HEK293 (cell line): ENCODE measurements at regions not wholly inside any gene's neighbourhood (a gene's known extent, or its start where the extent isn't known, plus 50 kb on each side); places are given as distances from the start of the nearest gene placed in this dataset.

Experiments used
- CTCF ChIA-PET: fragments of 350-600 bp; formaldehyde crosslinking; extraction: SDS; loops from one replicate; lab custom pipeline; 2021; ENCODE audit warnings: antibody characterized with exemption; lab: Yijun Ruan, JAX
- POLR2A ChIA-PET: fragments of 300-600 bp; formaldehyde crosslinking; extraction: SDS; loops from one replicate; lab custom pipeline; 2020; ENCODE audit warnings: antibody characterized with exemption, inconsistent platforms; lab: Yijun Ruan, JAX
- H3K27ac ChIP-seq: fragments of 200-500 bp; sonication (Bioruptor generic); 2 replicates; pipeline ENCODE4 v1.5.1; 2014; ENCODE audit warnings: low read depth, low read length, control low read depth, inconsistent platforms; ENCODE audit errors: extremely low read depth
- H3K36me3 ChIP-seq, 2 experiments: fragments of 200-500 bp in 1 of 2; sonication (Bioruptor generic) in 1 of 2; 1 replicate in 1 of 2; 2 replicates in 1 of 2; pipeline ENCODE4 v1.5.1; 2014 to 2017; ENCODE audit warnings: inconsistent platforms in 2 of 2, low read length in 2 of 2; ENCODE audit not compliant: control insufficient read depth in 2 of 2, insufficient read depth in 1 of 2
- H3K4me1 ChIP-seq: fragments of 200-500 bp; sonication (Bioruptor generic); 2 replicates; pipeline ENCODE4 v1.5.1; 2014; ENCODE audit warnings: mild to moderate bottlenecking, low read length, inconsistent platforms; ENCODE audit not compliant: control insufficient read depth, insufficient read depth
- H3K4me3 ChIP-seq: 2 replicates; pipeline ENCODE4 v1.5.1; 2011; ENCODE audit warnings: low read depth, mild to moderate bottlenecking, control low read depth, low read length, moderate library complexity
- H3K9me3 ChIP-seq: fragments of 200-500 bp; sonication (Bioruptor generic); 2 replicates; pipeline ENCODE4 v1.5.1; 2014; ENCODE audit warnings: low read depth, low read length, inconsistent platforms; ENCODE audit not compliant: control insufficient read depth, insufficient read depth
- FEZF1 ChIP-seq: fragments of 450-650 bp; formaldehyde crosslinking; IDR thresholded peaks from 2 replicates; pipeline ENCODE4 v1.5.1; 2016; ENCODE audit warnings: missing biosample characterization, missing genetic modification characterization
- GLIS1 ChIP-seq: fragments of 450-650 bp; formaldehyde crosslinking; IDR thresholded peaks from 2 replicates; pipeline ENCODE4 v1.5.1; 2016; ENCODE audit warnings: missing biosample characterization, missing genetic modification characterization
- IKZF3 ChIP-seq: fragments of 450-650 bp; IDR thresholded peaks from 2 replicates; pipeline ENCODE4 v1.5.0; 2018; ENCODE audit warnings: missing biosample characterization, mild to moderate bottlenecking, missing genetic modification characterization, moderate library complexity
- KLF17 ChIP-seq: fragments of 450-650 bp; formaldehyde crosslinking; IDR thresholded peaks from 2 replicates; pipeline ENCODE4 v1.5.1; 2016; ENCODE audit warnings: missing biosample characterization, missing genetic modification characterization
- KLF7 ChIP-seq: fragments of 450-650 bp; formaldehyde crosslinking; IDR thresholded peaks from 2 replicates; pipeline ENCODE4 v1.5.1; 2016; ENCODE audit warnings: missing biosample characterization, missing genetic modification characterization, borderline replicate concordance
- SALL2 ChIP-seq: fragments of 450-650 bp; formaldehyde crosslinking; IDR thresholded peaks from 2 replicates; pipeline ENCODE4 v1.5.0; 2017; ENCODE audit warnings: missing biosample characterization, mild to moderate bottlenecking, missing genetic modification characterization, borderline replicate concordance
- SCRT2 ChIP-seq: fragments of 450-650 bp; formaldehyde crosslinking; IDR thresholded peaks from 2 replicates; pipeline ENCODE4 v1.5.1; 2016; ENCODE audit warnings: missing biosample characterization, missing genetic modification characterization
- YY1 ChIP-seq: fragments of 450-650 bp; formaldehyde crosslinking; IDR thresholded peaks from 2 replicates; pipeline ENCODE4 v1.5.1; 2018; ENCODE audit warnings: missing biosample characterization, missing genetic modification characterization
- ZBTB26 ChIP-seq: fragments of 450-650 bp; formaldehyde crosslinking; optimal IDR thresholded peaks from 2 replicates; pipeline ENCODE3; 2016; ENCODE audit warnings: missing biosample characterization, mild to moderate bottlenecking, missing genetic modification characterization
- ZBTB44 ChIP-seq: fragments of 450-650 bp; IDR thresholded peaks from 2 replicates; pipeline ENCODE4 v1.5.1; 2018; ENCODE audit warnings: missing biosample characterization, mild to moderate bottlenecking, missing genetic modification characterization
- ZBTB7A ChIP-seq: fragments of 450-650 bp; formaldehyde crosslinking; IDR thresholded peaks from 2 replicates; pipeline ENCODE4 v1.5.1; 2016; ENCODE audit warnings: low read depth, missing biosample characterization, missing genetic modification characterization
- ZNF10 ChIP-seq: fragments of 450-650 bp; formaldehyde crosslinking; IDR thresholded peaks from 2 replicates; pipeline ENCODE4 v1.5.1; 2017; ENCODE audit warnings: missing biosample characterization, missing genetic modification characterization
- ZNF24 ChIP-seq: fragments of 450-650 bp; formaldehyde crosslinking; IDR thresholded peaks from 2 replicates; pipeline ENCODE4 v1.5.1; 2016; ENCODE audit warnings: missing biosample characterization, missing genetic modification characterization
- ZNF362 ChIP-seq: fragments of 450-650 bp; formaldehyde crosslinking; IDR thresholded peaks from 2 replicates; pipeline ENCODE4 v1.5.1; 2016; ENCODE audit warnings: missing biosample characterization, missing genetic modification characterization
- ZNF37A ChIP-seq: fragments of 450-650 bp; IDR thresholded peaks from 2 replicates; pipeline ENCODE4 v1.5.1; 2018; ENCODE audit warnings: missing biosample characterization, missing genetic modification characterization
- ZNF518A ChIP-seq: fragments of 450-650 bp; formaldehyde crosslinking; conservative IDR thresholded peaks from 2 replicates; pipeline ENCODE4 v1.5.1; 2016; ENCODE audit warnings: low read depth, missing biosample characterization, missing genetic modification characterization
- ZNF558 ChIP-seq: fragments of 450-650 bp; formaldehyde crosslinking; IDR thresholded peaks from 2 replicates; pipeline ENCODE4 v1.5.1; 2016; ENCODE audit warnings: missing biosample characterization, missing genetic modification characterization
- ZNF629 ChIP-seq: fragments of 450-650 bp; formaldehyde crosslinking; IDR thresholded peaks from 2 replicates; pipeline ENCODE4 v1.5.1; 2017; ENCODE audit warnings: missing biosample characterization, missing genetic modification characterization
- ZNF701 ChIP-seq: fragments of 450-650 bp; formaldehyde crosslinking; IDR thresholded peaks from 2 replicates; pipeline ENCODE4 v1.5.1; 2016; ENCODE audit warnings: missing biosample characterization, missing genetic modification characterization
- ZNF76 ChIP-seq: fragments of 450-650 bp; formaldehyde crosslinking; IDR thresholded peaks from 2 replicates; pipeline ENCODE4; 2016; ENCODE audit warnings: low read depth, missing biosample characterization, missing genetic modification characterization, borderline replicate concordance
- ZXDB ChIP-seq: fragments of 450-650 bp; formaldehyde crosslinking; IDR thresholded peaks from 2 replicates; pipeline ENCODE4 v1.5.1; 2016; ENCODE audit warnings: missing biosample characterization, missing genetic modification characterization

GRCh38 chr4:15130441-15130840 lies 128.2 kb downstream of the CPEB2 start:
- no peak overlapping the region for H3K4me3 ChIP-seq
- CTCF ChIA-PET = no interaction called here
- H3K36me3 ChIP-seq = no peaks in the 10 kb centered on the region
- no peak overlapping the region for H3K27ac ChIP-seq
- no peaks in the 10 kb centered on the region for H3K9me3 ChIP-seq
- POLR2A ChIA-PET = no interaction called here
- TF ChIP-seq ZNF10 (tag by site-specific recombination) (no peak), KLF17 (no peak), ZXDB (no peak), YY1 (tag by site-specific recombination) (no peak), GLIS1 (tag by site-specific recombination) (no peak)
- no peaks in the 10 kb centered on the region for H3K4me1 ChIP-seq

- H3K36me3 ChIP-seq = no peaks in the 10 kb centered on the region
- no peak overlapping the region for H3K4me3 ChIP-seq
- no peaks in the 10 kb centered on the region for H3K4me1 ChIP-seq
- ChIA-PET CTCF (no interaction called here), POLR2A (no interaction called here)
- TF ChIP-seq IKZF3 (tag by site-specific recombination) = no peak
- TF ChIP-seq SCRT2 (tag by site-specific recombination) = peak; percentile 37; the same call in 1 of the 2 replicates
- no peaks in the 10 kb centered on the region for H3K9me3 ChIP-seq
- no peak overlapping the region for H3K27ac ChIP-seq
These were observed 129.3 kb downstream of the CPEB2 start for GRCh38 chr4:15131551-15131950.

GRCh38 chr4:15132739-15133138 lies 130.5 kb downstream of the CPEB2 start:
- Histone ChIP-seq H3K27ac (no peak overlapping the region), H3K36me3 (no peaks in the 10 kb centered on the region), H3K4me1 (no peaks in the 10 kb centered on the region), H3K9me3 (no peaks in the 10 kb centered on the region), H3K4me3 (no peak overlapping the region)
- ChIA-PET POLR2A (no interaction called here), CTCF (no interaction called here)
- no peak for TF ChIP-seq ZNF629 (tag by site-specific recombination)
- no peak for TF ChIP-seq ZBTB26 (tag by site-specific recombination)
- no peak for TF ChIP-seq ZNF518A (tag by site-specific recombination)
- TF ChIP-seq ZNF76 (tag by site-specific recombination) = no peak
- no peak for TF ChIP-seq ZNF24 (tag by site-specific recombination)
- no peak for TF ChIP-seq ZBTB7A (tag by site-specific recombination)
- TF ChIP-seq ZBTB44 (tag by site-specific recombination) = no peak
- TF ChIP-seq FEZF1 (tag by site-specific recombination) = no peak
- no peak for TF ChIP-seq SALL2 (tag by site-specific recombination)
- TF ChIP-seq ZNF362 (tag by site-specific recombination) = no peak
- no peak for TF ChIP-seq ZNF558 (tag by site-specific recombination)
- no peak for TF ChIP-seq ZNF37A (tag by site-specific recombination)
- no peak for TF ChIP-seq ZNF701 (tag by site-specific recombination)
- no peak for TF ChIP-seq KLF7 (tag by site-specific recombination)
